Muscle of leg (tissue), 3 donors: ENCODE measurements at regions not wholly inside any gene's neighbourhood (a gene's known extent, or its start where the extent isn't known, plus 50 kb on each side); places are given as distances from the start of the nearest gene placed in this dataset.

Experiments used
- DNase-seq: peaks from one replicate; pipeline ENCODE4 v3.0.0; 2013
- H3K27ac ChIP-seq: one replicate; pipeline ENCODE4 v1.5.1; 2013; ENCODE audit warnings: mild to moderate bottlenecking, low read length, control low read depth
- H3K27me3 ChIP-seq: one replicate; pipeline ENCODE4 v1.6.1; 2013; ENCODE audit warnings: low read length; ENCODE audit not compliant: control insufficient read depth, insufficient read depth
- H3K36me3 ChIP-seq: one replicate; pipeline ENCODE4 v1.6.1; 2013; ENCODE audit warnings: low read length; ENCODE audit not compliant: control insufficient read depth, insufficient read depth
- H3K4me1 ChIP-seq: one replicate; pipeline ENCODE4 v1.6.1; 2013; ENCODE audit warnings: low read length; ENCODE audit not compliant: control insufficient read depth, insufficient read depth
- H3K4me3 ChIP-seq: one replicate; pipeline ENCODE4 v1.5.1; 2013; ENCODE audit warnings: low read length, control low read depth
- H3K9me3 ChIP-seq: replicated peaks from 2 replicates; pipeline ENCODE4 v1.6.1; 2013; ENCODE audit warnings: low read depth, low read length; ENCODE audit not compliant: control insufficient read depth
- WGBS: methylation state at CpG from one replicate; pipeline ENCODE4 v1.1.5; 2013; ENCODE audit warnings: missing lambda C conversion rate; ENCODE audit not compliant: insufficient coverage; 5-methylcytosine and 5-hydroxymethylcytosine counted together

DNA sequence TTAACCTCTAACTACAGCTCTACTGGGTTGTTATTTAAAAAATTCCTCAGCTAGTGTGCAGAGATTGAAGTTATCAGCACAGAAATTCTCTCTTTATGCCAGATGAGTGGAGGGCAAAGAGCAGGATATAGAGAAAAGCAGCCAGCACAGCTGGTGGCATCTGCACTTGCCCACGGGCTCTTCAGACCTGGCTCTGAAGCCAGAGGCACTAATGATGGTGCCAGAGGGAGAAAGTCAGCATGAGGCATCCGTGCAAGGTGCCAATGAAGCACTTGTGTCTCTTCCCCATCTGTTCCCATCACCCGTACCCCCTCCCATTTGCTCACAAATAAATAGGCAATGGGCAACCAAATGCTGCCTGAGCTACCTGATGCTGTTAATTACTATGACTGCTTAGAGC is 138.9 kb downstream of the OLFM4 start:
- peak; percentile 37 for DNase-seq
- no peaks in the 10 kb centered on the region for H3K9me3 ChIP-seq
- 31% methylated on average over 2 of the region's 3 CpGs for WGBS
- no peak overlapping the region for H3K27ac ChIP-seq
- no peaks in the 10 kb centered on the region for H3K27me3 ChIP-seq
- H3K36me3 ChIP-seq: no peaks in the 10 kb centered on the region
- H3K4me1 ChIP-seq: no peaks in the 10 kb centered on the region
- H3K4me3 ChIP-seq: no peak overlapping the region

GRCh38 chr13:53170910-53171309 is 142.3 kb downstream of the OLFM4 start:
- H3K4me1 ChIP-seq: no peaks in the 10 kb centered on the region
- no peaks in the 10 kb centered on the region for H3K9me3 ChIP-seq
- no peak for DNase-seq
- no peaks in the 10 kb centered on the region for H3K27me3 ChIP-seq
- no peak overlapping the region for H3K27ac ChIP-seq
- no peaks in the 10 kb centered on the region for H3K36me3 ChIP-seq
- H3K4me3 ChIP-seq: no peak overlapping the region
- 29% methylated on average over 1 of the region's 1 CpG for WGBS

DNA sequence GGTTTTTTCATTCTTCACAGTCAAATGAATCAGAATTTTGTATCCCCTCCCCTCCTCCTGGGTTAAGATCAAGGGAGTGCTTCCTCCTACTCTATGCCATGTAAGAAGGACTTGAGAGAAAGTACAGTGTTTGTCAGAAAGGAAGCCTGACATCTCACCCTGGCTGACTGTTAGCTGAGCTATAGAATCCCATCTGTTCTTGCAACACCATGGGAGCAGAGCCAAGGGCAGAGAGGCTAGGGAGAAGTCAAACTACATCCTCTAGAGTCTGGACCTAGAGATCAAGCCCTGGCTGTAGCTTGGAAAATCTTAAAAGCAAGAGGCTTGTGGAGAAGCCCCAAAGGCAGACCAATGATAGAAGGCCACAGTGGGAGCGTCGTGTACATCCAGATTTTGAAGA is 145.9 kb downstream of the OLFM4 start:
- no peak overlapping the region for H3K27ac ChIP-seq
- peak; percentile 56 for DNase-seq
- H3K9me3 ChIP-seq: no peaks in the 10 kb centered on the region
- no peak overlapping the region for H3K4me3 ChIP-seq
- H3K4me1 ChIP-seq: no peaks in the 10 kb centered on the region
- no peaks in the 10 kb centered on the region for H3K36me3 ChIP-seq
- H3K27me3 ChIP-seq: no peaks in the 10 kb centered on the region
- 44% methylated on average over 2 of the region's 2 CpGs for WGBS

GRCh38 chr13:53180684-53181083 is 152.1 kb downstream of the OLFM4 start:
- H3K27me3 ChIP-seq: no peaks in the 10 kb centered on the region
- H3K36me3 ChIP-seq: no peaks in the 10 kb centered on the region
- H3K4me1 ChIP-seq: no peaks in the 10 kb centered on the region
- H3K9me3 ChIP-seq: no peaks in the 10 kb centered on the region
- no peak overlapping the region for H3K4me3 ChIP-seq
- H3K27ac ChIP-seq: no peak overlapping the region
- no peak for DNase-seq

GRCh38 chr13:53182724-53183123 is 154.1 kb downstream of the OLFM4 start:
- H3K36me3 ChIP-seq: no peaks in the 10 kb centered on the region
- H3K4me1 ChIP-seq: no peaks in the 10 kb centered on the region
- no peak overlapping the region for H3K4me3 ChIP-seq
- no peaks in the 10 kb centered on the region for H3K27me3 ChIP-seq
- no peaks in the 10 kb centered on the region for H3K9me3 ChIP-seq
- 36% methylated on average over 3 of the region's 3 CpGs for WGBS
- no peak overlapping the region for H3K27ac ChIP-seq
- DNase-seq: no peak

GRCh38 chr13:53188120-53188519 is 159.5 kb downstream of the OLFM4 start:
- DNase-seq: no peak
- Histone ChIP-seq H3K36me3 (no peaks in the 10 kb centered on the region), H3K27me3 (no peaks in the 10 kb centered on the region), H3K4me3 (no peak overlapping the region), H3K27ac (no peak overlapping the region), H3K4me1 (no peaks in the 10 kb centered on the region), H3K9me3 (no peaks in the 10 kb centered on the region)
- WGBS: no CpG with 5 or more reads among the region's 2 CpGs

GRCh38 chr13:53189162-53189561 is 160.5 kb downstream of the OLFM4 start:
- H3K4me3 ChIP-seq: no peak overlapping the region
- WGBS: no CpG with 5 or more reads among the region's 1 CpG
- DNase-seq: peak; percentile 50

DNA sequence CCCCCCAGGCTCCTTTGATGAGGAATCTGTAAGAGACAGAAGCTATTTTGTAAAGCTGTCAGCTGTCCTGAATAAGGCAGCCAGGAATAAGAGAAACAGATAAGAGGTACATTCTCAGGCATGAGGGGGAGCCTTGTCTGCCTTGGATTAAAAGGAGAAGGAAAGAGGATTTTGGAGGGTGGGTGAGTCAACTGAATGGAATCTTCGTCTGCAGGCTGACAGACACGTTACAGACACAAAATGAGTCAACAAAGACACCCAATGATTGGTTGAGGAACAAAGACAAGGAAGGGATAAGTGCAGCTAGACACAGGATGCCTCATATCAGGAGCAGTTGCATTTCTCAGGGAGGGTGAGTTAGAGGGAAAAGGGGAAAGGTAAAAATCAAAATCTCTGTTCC is 162.5 kb downstream of the OLFM4 start:
- Histone ChIP-seq H3K9me3 (no peaks in the 10 kb centered on the region), H3K4me3 (no peak overlapping the region), H3K4me1 (no peaks in the 10 kb centered on the region), H3K27me3 (no peaks in the 10 kb centered on the region), H3K27ac (no peak overlapping the region), H3K36me3 (no peaks in the 10 kb centered on the region)
- no peak for DNase-seq
- 50% methylated on average over 1 of the region's 2 CpGs for WGBS

More at GRCh38 chr13:53189162-53189561, 160.5 kb downstream of the OLFM4 start:
- Histone ChIP-seq H3K4me1 (no peaks in the 10 kb centered on the region), H3K27me3 (no peaks in the 10 kb centered on the region), H3K36me3 (no peaks in the 10 kb centered on the region), H3K27ac (no peak overlapping the region), H3K9me3 (no peaks in the 10 kb centered on the region)

- no CpG with 5 or more reads among the region's 1 CpG for WGBS
These were observed 168.8 kb downstream of the OLFM4 start for GRCh38 chr13:53197424-53197823.

GRCh38 chr13:53198017-53198416 is 169.4 kb downstream of the OLFM4 start:
- H3K4me1 ChIP-seq: peaks cover 8% of the 10 kb centered on the region
- H3K9me3 ChIP-seq: no peaks in the 10 kb centered on the region
- 60% methylated on average over 1 of the region's 1 CpG for WGBS
- DNase-seq: peak; percentile 33
- no peaks in the 10 kb centered on the region for H3K36me3 ChIP-seq
- H3K27ac ChIP-seq: no peak overlapping the region
- no peak overlapping the region for H3K4me3 ChIP-seq
- peaks cover 29% of the 10 kb centered on the region for H3K27me3 ChIP-seq

More at GRCh38 chr13:53197424-53197823, 168.8 kb downstream of the OLFM4 start:
- H3K27me3 ChIP-seq: peaks cover 29% of the 10 kb centered on the region
- DNase-seq: no peak
- no peaks in the 10 kb centered on the region for H3K36me3 ChIP-seq
- peaks cover 8% of the 10 kb centered on the region for H3K4me1 ChIP-seq
- H3K27ac ChIP-seq: no peak overlapping the region
- H3K9me3 ChIP-seq: no peaks in the 10 kb centered on the region
- H3K4me3 ChIP-seq: no peak overlapping the region

- no CpG with 5 or more reads among the region's 4 CpGs for WGBS
- H3K9me3 ChIP-seq: no peaks in the 10 kb centered on the region
- peaks cover 8% of the 10 kb centered on the region for H3K4me1 ChIP-seq
- no peak for DNase-seq
- no peaks in the 10 kb centered on the region for H3K36me3 ChIP-seq
- no peak overlapping the region for H3K27ac ChIP-seq
- peaks cover 29% of the 10 kb centered on the region for H3K27me3 ChIP-seq
- H3K4me3 ChIP-seq: no peak overlapping the region
These were observed 170.1 kb downstream of the OLFM4 start for GRCh38 chr13:53198736-53199135.
